SJCRH30 (cell line): ENCODE measurements at regions not wholly inside any gene's neighbourhood (a gene's known extent, or its start where the extent isn't known, plus 50 kb on each side); places are given as distances from the start of the nearest gene placed in this dataset.

Experiments
- DNase-seq, 2 experiments: peaks; one replicate each; pipeline ENCODE4 v3.0.0-alpha.2; 2015 to 2020
- H3K27ac ChIP-seq: fragments of 250-450 bp; sonication (Bioruptor Pico); 2 replicates; pipeline ENCODE4 v1.5.1; 2020; ENCODE audit warnings: mild to moderate bottlenecking, moderate library complexity
- H3K27me3 ChIP-seq: fragments of 250-450 bp; sonication (Bioruptor Pico); 2 replicates; pipeline ENCODE4 v1.5.1; 2020; ENCODE audit warnings: mild to moderate bottlenecking, moderate library complexity
- H3K36me3 ChIP-seq: fragments of 250-450 bp; sonication (Bioruptor Pico); 2 replicates; pipeline ENCODE4 v1.5.1; 2020; ENCODE audit warnings: mild to moderate bottlenecking, moderate library complexity
- H3K4me1 ChIP-seq: fragments of 250-450 bp; sonication (Bioruptor Pico); 2 replicates; pipeline ENCODE4 v1.5.1; 2020; ENCODE audit warnings: mild to moderate bottlenecking, moderate library complexity
- H3K4me3 ChIP-seq: fragments of 250-450 bp; sonication (Bioruptor Pico); 2 replicates; pipeline ENCODE4 v1.5.1; 2020; ENCODE audit warnings: mild to moderate bottlenecking, moderate library complexity
- H3K9me3 ChIP-seq: fragments of 250-450 bp; sonication (Bioruptor Pico); replicated peaks from 2 replicates; pipeline ENCODE4 v1.5.1; 2020; ENCODE audit warnings: mild to moderate bottlenecking, moderate library complexity

GRCh38 chr7:25858525-25859411 lies 293.2 kb upstream of the NFE2L3 start:
- Histone ChIP-seq H3K27me3 (no peaks in the 10 kb centered on the region), H3K4me3 (no peak overlapping the region), H3K9me3 (no peaks in the 10 kb centered on the region), H3K4me1 (0 out of 2 replicates have a peak, but pooled peaks cover 2% of the 10 kb centered on the region), H3K36me3 (no peaks in the 10 kb centered on the region), H3K27ac (no peak overlapping the region)
- no peak for DNase-seq

DNA sequence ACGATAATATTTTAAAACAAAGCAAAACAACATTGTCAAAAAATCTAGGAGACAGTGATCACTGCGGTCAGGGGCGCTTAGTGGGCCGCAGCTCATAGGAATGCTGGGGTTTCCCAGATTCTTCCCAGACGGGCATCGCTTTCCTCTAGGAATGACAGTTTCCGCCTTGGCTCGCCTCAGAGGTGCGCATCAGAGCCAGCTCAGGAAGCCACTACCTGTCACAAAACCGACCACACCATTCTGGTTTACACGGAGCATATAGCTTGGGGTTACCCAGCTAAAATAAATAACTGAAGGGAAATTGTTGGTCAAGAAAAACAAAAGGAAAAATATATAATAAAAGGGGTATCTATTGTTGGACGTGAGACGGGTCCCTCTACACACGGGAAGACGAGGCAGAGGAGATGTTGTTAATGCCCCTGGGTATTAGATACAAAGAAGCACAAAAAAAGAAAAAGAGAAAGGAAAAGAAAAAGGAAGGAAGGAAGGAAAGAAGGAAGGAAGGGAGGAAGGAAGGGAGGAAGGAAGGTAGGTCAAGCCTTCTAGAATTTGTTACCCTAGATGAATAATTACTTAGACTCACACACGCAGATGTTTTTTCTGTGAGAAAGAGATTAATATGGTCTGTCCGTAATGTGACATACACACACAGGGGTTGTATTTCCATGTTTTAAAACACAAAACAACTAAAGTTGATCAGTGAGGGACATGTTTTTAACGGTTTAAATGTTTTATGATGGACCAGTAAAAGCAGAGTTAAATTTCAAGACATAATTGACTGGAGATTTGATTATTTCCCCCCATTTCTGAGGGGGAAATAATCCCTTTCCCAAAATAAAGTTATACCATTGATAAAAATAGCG lies 292.4 kb upstream of the NFE2L3 start:
- no peaks in the 10 kb centered on the region for H3K9me3 ChIP-seq
- H3K4me1 ChIP-seq = 0 out of 2 replicates have a peak, but pooled peaks cover 2% of the 10 kb centered on the region
- no peak overlapping the region for H3K27ac ChIP-seq
- no peak for DNase-seq
- no peaks in the 10 kb centered on the region for H3K36me3 ChIP-seq
- peak overlapping the region; percentile 40 for H3K4me3 ChIP-seq
- H3K27me3 ChIP-seq = no peaks in the 10 kb centered on the region

DNA sequence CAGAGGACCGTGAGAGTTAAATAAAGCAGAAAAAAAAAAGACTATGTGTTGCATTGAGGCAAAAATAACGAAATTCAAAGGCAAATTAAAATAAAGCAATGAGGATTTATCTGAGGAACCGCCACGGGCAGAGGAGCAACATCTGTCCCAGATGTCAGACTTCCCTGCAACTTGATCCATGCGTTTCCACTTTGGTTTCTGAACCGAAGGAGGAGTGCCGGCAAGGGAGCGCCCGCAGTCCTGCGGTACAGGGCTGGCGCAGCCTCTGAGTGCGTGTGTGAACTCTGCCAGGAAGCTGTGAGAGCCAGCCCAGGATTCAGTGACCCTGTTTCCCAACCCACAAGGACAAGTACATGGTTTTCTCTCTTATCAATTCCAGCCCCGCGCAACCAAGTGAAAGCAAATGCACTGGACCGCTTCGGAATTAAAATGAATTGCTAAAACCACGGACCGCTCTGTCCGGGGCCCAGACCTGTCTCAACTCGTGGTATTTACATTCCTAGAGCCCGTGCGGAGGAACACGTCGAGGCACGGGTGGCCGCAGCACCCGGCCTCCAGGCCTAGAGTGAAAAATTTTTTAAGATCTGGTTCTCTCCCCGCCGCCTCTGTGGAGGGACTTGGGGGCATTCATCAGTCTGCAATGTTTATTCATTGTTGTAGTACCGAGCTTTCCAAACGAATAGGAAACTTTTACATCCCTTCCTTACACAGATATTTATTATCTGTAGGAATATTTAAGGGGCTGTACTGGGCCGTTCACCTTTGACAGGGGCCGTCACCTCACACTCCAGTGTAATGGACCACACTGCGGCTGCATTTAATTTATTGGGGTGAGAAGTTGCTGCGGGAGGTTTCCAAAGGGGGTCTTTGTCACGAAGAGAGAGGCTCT lies 291.5 kb upstream of the NFE2L3 start:
- Histone ChIP-seq H3K36me3 (no peaks in the 10 kb centered on the region), H3K4me3 (peak overlapping the region; percentile 40), H3K27ac (no peak overlapping the region), H3K27me3 (no peaks in the 10 kb centered on the region), H3K4me1 (0 out of 2 replicates have a peak, but pooled peaks cover 2% of the 10 kb centered on the region), H3K9me3 (no peaks in the 10 kb centered on the region)
- peak; percentile 48 to 67 for DNase-seq

- peak overlapping the region; percentile 46 for H3K4me3 ChIP-seq
- H3K36me3 ChIP-seq = no peaks in the 10 kb centered on the region
- no peaks in the 10 kb centered on the region for H3K9me3 ChIP-seq
- H3K27me3 ChIP-seq = no peaks in the 10 kb centered on the region
- H3K27ac ChIP-seq = no peak overlapping the region
- 0 out of 2 replicates have a peak, but pooled peaks cover 2% of the 10 kb centered on the region for H3K4me1 ChIP-seq
- DNase-seq = no peak
These were observed 290.9 kb upstream of the NFE2L3 start for GRCh38 chr7:25861164-25861496.

DNA sequence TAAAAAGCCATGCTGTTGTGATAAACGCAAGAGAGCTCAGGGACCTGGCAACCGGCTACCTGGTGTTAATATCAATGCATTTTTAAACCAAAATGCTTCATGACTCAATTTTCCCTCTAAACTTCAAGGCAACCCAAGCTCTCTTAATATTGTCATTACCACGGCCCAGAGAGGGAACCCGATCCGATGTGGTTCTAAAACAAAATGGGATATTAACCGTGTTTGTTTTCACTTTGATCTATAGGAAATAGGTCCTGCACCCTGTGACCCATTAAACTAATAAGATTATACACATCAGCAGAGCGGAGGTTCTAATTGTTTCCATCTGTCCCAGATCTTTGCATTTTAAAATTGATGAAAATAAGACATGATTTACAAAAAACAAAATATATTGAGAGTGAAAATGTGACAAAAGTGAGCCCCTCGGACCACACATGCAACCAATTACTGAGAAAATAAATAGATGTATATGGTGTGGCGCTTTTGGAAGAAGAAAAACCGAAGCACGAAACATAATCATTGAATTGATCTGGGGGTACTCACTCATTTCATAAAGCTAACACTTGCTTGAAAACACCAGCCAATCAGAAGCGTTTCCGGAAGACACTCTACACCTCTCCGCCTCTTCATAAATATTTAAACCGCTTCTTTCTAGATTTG lies 290.3 kb upstream of the NFE2L3 start:
- no peaks in the 10 kb centered on the region for H3K9me3 ChIP-seq
- H3K4me1 ChIP-seq = 0 out of 2 replicates have a peak, but pooled peaks cover 2% of the 10 kb centered on the region
- H3K27me3 ChIP-seq = no peaks in the 10 kb centered on the region
- peak in 1 of 2 experiments; percentile 36 for DNase-seq
- H3K27ac ChIP-seq = no peak overlapping the region
- H3K36me3 ChIP-seq = no peaks in the 10 kb centered on the region
- peak overlapping the region; percentile 46 for H3K4me3 ChIP-seq

GRCh38 chr7:25862261-25863004 lies 289.6 kb upstream of the NFE2L3 start:
- H3K27ac ChIP-seq = no peak overlapping the region
- DNase-seq = peak; percentile 100
- H3K9me3 ChIP-seq = no peaks in the 10 kb centered on the region
- H3K27me3 ChIP-seq = no peaks in the 10 kb centered on the region
- H3K4me3 ChIP-seq = peak overlapping the region; percentile 46
- no peaks in the 10 kb centered on the region for H3K36me3 ChIP-seq
- H3K4me1 ChIP-seq = 0 out of 2 replicates have a peak, but pooled peaks cover 2% of the 10 kb centered on the region

- H3K9me3 ChIP-seq = no peaks in the 10 kb centered on the region
- no peaks in the 10 kb centered on the region for H3K27me3 ChIP-seq
- no peak overlapping the region for H3K27ac ChIP-seq
- no peaks in the 10 kb centered on the region for H3K36me3 ChIP-seq
- H3K4me1 ChIP-seq = 0 out of 2 replicates have a peak, but pooled peaks cover 2% of the 10 kb centered on the region
- H3K4me3 ChIP-seq = peak overlapping the region; percentile 18
- no peak for DNase-seq
These were observed 288.8 kb upstream of the NFE2L3 start for GRCh38 chr7:25863005-25863728.

GRCh38 chr7:25863729-25864110 lies 288.3 kb upstream of the NFE2L3 start:
- no peak overlapping the region for H3K4me3 ChIP-seq
- 0 out of 2 replicates have a peak, but pooled peaks cover 2% of the 10 kb centered on the region for H3K4me1 ChIP-seq
- H3K27me3 ChIP-seq = no peaks in the 10 kb centered on the region
- no peaks in the 10 kb centered on the region for H3K9me3 ChIP-seq
- no peak overlapping the region for H3K27ac ChIP-seq
- no peak for DNase-seq
- no peaks in the 10 kb centered on the region for H3K36me3 ChIP-seq

- Histone ChIP-seq H3K4me3 (no peak overlapping the region), H3K4me1 (0 out of 2 replicates have a peak, but pooled peaks cover 2% of the 10 kb centered on the region), H3K27ac (no peak overlapping the region), H3K9me3 (no peaks in the 10 kb centered on the region), H3K36me3 (no peaks in the 10 kb centered on the region), H3K27me3 (no peaks in the 10 kb centered on the region)
- DNase-seq = no peak
These were observed 287.5 kb upstream of the NFE2L3 start for GRCh38 chr7:25864511-25864910.

DNA sequence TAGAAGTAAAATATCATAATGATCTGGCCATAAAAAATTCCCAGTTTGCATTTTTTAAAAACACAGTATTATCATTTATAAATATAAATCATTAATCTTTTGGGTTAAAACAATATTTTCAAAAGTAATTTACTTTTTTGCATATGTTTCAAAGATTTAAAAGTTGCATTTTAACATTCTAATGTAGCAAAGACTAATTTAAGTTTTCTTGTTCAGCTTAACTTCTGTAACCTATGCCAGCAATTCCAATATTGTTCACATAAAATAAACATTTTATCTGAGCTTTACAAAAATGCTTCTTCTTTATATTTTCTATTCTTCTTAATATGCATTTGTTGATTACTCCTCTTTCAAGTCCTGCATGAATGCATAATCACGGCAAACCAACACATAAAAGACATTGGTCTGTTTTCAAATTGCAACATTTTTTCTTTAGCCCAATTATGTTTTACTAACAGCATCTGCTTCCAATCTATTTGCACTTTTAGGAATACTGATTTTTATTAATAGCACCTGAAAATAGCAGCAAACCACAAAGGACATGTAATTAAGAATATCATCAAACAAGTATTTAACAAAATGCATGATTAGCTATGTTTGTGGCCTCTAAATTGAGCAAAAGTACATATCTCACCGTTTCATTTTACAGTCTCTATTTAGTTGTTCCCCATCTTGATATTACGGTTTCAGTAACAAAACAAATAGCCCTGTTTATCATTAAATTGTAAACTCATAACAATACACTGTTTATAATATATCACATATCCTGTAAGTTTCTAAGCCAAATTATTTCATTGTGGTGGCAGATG lies 286.9 kb upstream of the NFE2L3 start:
- H3K9me3 ChIP-seq = no peaks in the 10 kb centered on the region
- no peaks in the 10 kb centered on the region for H3K36me3 ChIP-seq
- H3K27ac ChIP-seq = no peak overlapping the region
- H3K27me3 ChIP-seq = peaks cover 2% of the 10 kb centered on the region; the same call in 1 of the 2 replicates
- H3K4me1 ChIP-seq = 0 out of 2 replicates have a peak, but pooled peaks cover 2% of the 10 kb centered on the region
- no peak for DNase-seq
- no peak overlapping the region for H3K4me3 ChIP-seq

- Histone ChIP-seq H3K27me3 (peaks cover 9% of the 10 kb centered on the region; the same call in 1 of the 2 replicates), H3K36me3 (no peaks in the 10 kb centered on the region)
These were observed 283.5 kb upstream of the NFE2L3 start for GRCh38 chr7:25868509-25868908.

GRCh38 chr7:25870574-25870973 lies 281.4 kb upstream of the NFE2L3 start:
- Histone ChIP-seq H3K27me3 (peaks cover 9% of the 10 kb centered on the region; the same call in 1 of the 2 replicates), H3K9me3 (no peaks in the 10 kb centered on the region)

More at GRCh38 chr7:25868509-25868908, 283.5 kb upstream of the NFE2L3 start:
- H3K9me3 ChIP-seq = no peaks in the 10 kb centered on the region
- H3K4me3 ChIP-seq = no peak overlapping the region
- H3K27ac ChIP-seq = no peak overlapping the region
- DNase-seq = no peak
- no peaks in the 10 kb centered on the region for H3K4me1 ChIP-seq

More at GRCh38 chr7:25870574-25870973, 281.4 kb upstream of the NFE2L3 start:
- no peak for DNase-seq
- Histone ChIP-seq H3K4me1 (no peaks in the 10 kb centered on the region), H3K36me3 (no peaks in the 10 kb centered on the region), H3K27ac (no peak overlapping the region), H3K4me3 (no peak overlapping the region)
